ENCODE measurements at regions not wholly inside any gene's neighbourhood (a gene's known extent, or its start where the extent isn't known, plus 50 kb on each side); places are given as distances from the start of the nearest gene placed in this dataset.

DNA sequence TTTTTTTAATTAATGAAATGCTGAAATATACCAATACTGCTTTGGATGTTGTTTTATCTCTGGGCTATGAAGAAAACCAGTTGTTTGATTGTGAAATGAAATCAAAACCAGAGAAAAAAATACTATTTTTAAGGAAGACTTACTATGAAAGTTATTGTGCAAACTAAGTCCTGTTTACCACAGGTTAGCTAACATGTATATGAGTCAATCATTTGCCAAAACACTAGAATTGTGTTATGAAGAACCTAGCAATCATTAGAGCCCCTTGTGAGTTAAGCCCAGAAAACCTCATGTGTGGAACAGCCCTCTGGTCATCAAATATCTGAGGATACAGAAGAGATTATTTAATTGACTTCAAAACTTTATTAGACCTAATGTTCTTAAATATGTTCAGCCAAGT, 83.7 kb downstream of the FAT3 start:
- TF ChIP-seq, protein P1, sequence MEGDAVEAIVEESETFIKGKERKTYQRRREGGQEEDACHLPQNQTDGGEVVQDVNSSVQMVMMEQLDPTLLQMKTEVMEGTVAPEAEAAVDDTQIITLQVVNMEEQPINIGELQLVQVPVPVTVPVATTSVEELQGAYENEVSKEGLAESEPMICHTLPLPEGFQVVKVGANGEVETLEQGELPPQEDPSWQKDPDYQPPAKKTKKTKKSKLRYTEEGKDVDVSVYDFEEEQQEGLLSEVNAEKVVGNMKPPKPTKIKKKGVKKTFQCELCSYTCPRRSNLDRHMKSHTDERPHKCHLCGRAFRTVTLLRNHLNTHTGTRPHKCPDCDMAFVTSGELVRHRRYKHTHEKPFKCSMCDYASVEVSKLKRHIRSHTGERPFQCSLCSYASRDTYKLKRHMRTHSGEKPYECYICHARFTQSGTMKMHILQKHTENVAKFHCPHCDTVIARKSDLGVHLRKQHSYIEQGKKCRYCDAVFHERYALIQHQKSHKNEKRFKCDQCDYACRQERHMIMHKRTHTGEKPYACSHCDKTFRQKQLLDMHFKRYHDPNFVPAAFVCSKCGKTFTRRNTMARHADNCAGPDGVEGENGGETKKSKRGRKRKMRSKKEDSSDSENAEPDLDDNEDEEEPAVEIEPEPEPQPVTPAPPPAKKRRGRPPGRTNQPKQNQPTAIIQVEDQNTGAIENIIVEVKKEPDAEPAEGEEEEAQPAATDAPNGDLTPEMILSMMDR (IDR thresholded peaks at IDR 0.05) = no peak
- no peak for TF ChIP-seq POLR2A (IDR thresholded peaks at IDR 0.05)
